ENCODE measurements at regions not wholly inside any gene's neighbourhood (a gene's known extent, or its start where the extent isn't known, plus 50 kb on each side); places are given as distances from the start of the nearest gene placed in this dataset.

GRCh38 chr4:124954046-124954445 lies 241.5 kb upstream of the ANKRD50 start:
- Mint-ChIP-seq H3K36me3 (no peaks in the 10 kb centered on the region), H3K27ac (no peak overlapping the region), H3K9me3 (peaks cover 0 to 11% (median 5%) of the 10 kb centered on the region in 9 donors), H3K4me3 (no peak overlapping the region), H3K27me3 (no peaks in the 10 kb centered on the region), H3K4me1 (no peaks in the 10 kb centered on the region)
- ATAC-seq (no peak), DNase-seq (no peak)
- POLR2A ChIA-PET = no interaction called here

- no peak overlapping the region for H3K4me3 Mint-ChIP-seq
- no peaks in the 10 kb centered on the region for H3K27me3 Mint-ChIP-seq
- ATAC-seq (no peak), DNase-seq (no peak)
- POLR2A ChIA-PET = no interaction called here
- peaks cover 0 to 11% (median 6%) of the 10 kb centered on the region in 9 donors for H3K9me3 Mint-ChIP-seq
- no peak overlapping the region for H3K27ac Mint-ChIP-seq
- H3K4me1 Mint-ChIP-seq = no peaks in the 10 kb centered on the region
- H3K36me3 Mint-ChIP-seq = no peaks in the 10 kb centered on the region
Measured at GRCh38 chr4:124953486-124953885, 241.0 kb upstream of the ANKRD50 start.

GRCh38 chr4:124953061-124953460 lies 240.5 kb upstream of the ANKRD50 start:
- Mint-ChIP-seq H3K27ac (no peak overlapping the region), H3K27me3 (no peaks in the 10 kb centered on the region), H3K4me3 (no peak overlapping the region), H3K4me1 (no peaks in the 10 kb centered on the region), H3K9me3 (peaks cover 0 to 11% (median 6%) of the 10 kb centered on the region in 9 donors), H3K36me3 (no peaks in the 10 kb centered on the region)
- POLR2A ChIA-PET = no interaction called here
- no peak for DNase-seq
- no peak for ATAC-seq

GRCh38 chr4:124952601-124953000 lies 240.1 kb upstream of the ANKRD50 start:
- Mint-ChIP-seq H3K4me3 (no peak overlapping the region), H3K36me3 (no peaks in the 10 kb centered on the region), H3K9me3 (peaks cover 0 to 12% (median 6%) of the 10 kb centered on the region in 9 donors), H3K27ac (no peak overlapping the region), H3K4me1 (no peaks in the 10 kb centered on the region), H3K27me3 (no peaks in the 10 kb centered on the region)
- DNase-seq (no peak), ATAC-seq (no peak)
- POLR2A ChIA-PET = no interaction called here

GRCh38 chr4:124948976-124949597 lies 236.6 kb upstream of the ANKRD50 start:
- no peaks in the 10 kb centered on the region for H3K36me3 Mint-ChIP-seq
- peaks cover 0 to 19% (median 6%) of the 10 kb centered on the region in 9 donors for H3K9me3 Mint-ChIP-seq
- DNase-seq (no peak), ATAC-seq (no peak)
- H3K27me3 Mint-ChIP-seq = no peaks in the 10 kb centered on the region
- H3K27ac Mint-ChIP-seq = peak overlapping the region in 1 of 10 donors; percentile 9
- no peak overlapping the region for H3K4me3 Mint-ChIP-seq
- H3K4me1 Mint-ChIP-seq = no peaks in the 10 kb centered on the region
- POLR2A ChIA-PET = no interaction called here

GRCh38 chr4:124947622-124948265 lies 235.2 kb upstream of the ANKRD50 start:
- Mint-ChIP-seq H3K27me3 (no peaks in the 10 kb centered on the region), H3K4me3 (no peak overlapping the region), H3K27ac (no peak overlapping the region), H3K36me3 (no peaks in the 10 kb centered on the region), H3K9me3 (peaks cover 0 to 22% (median 9%) of the 10 kb centered on the region in 9 donors), H3K4me1 (no peaks in the 10 kb centered on the region)
- DNase-seq = no peak
- POLR2A ChIA-PET = no interaction called here
- ATAC-seq = no peak

- H3K4me1 Mint-ChIP-seq = no peaks in the 10 kb centered on the region
- POLR2A ChIA-PET = no interaction called here
- H3K36me3 Mint-ChIP-seq = no peaks in the 10 kb centered on the region
- ATAC-seq (no peak), DNase-seq (no peak)
- no peak overlapping the region for H3K4me3 Mint-ChIP-seq
- H3K27ac Mint-ChIP-seq = no peak overlapping the region
- H3K9me3 Mint-ChIP-seq = peaks cover 0 to 20% (median 9%) of the 10 kb centered on the region in 9 donors
- no peaks in the 10 kb centered on the region for H3K27me3 Mint-ChIP-seq
Measured at GRCh38 chr4:124946696-124947095, 234.2 kb upstream of the ANKRD50 start.

- DNase-seq (no peak), ATAC-seq (no peak)
- POLR2A ChIA-PET = no interaction called here
- Mint-ChIP-seq H3K27me3 (no peaks in the 10 kb centered on the region), H3K9me3 (peaks cover 0 to 19% (median 2%) of the 10 kb centered on the region in 9 donors), H3K36me3 (no peaks in the 10 kb centered on the region), H3K4me3 (no peak overlapping the region), H3K4me1 (no peaks in the 10 kb centered on the region), H3K27ac (no peak overlapping the region)
Measured at GRCh38 chr4:124945422-124945821, 232.9 kb upstream of the ANKRD50 start.

GRCh38 chr4:124943938-124944337 lies 231.4 kb upstream of the ANKRD50 start:
- Mint-ChIP-seq H3K9me3 (peaks cover 0 to 19% (median under 1%) of the 10 kb centered on the region in 9 donors), H3K4me1 (no peaks in the 10 kb centered on the region), H3K36me3 (no peaks in the 10 kb centered on the region), H3K27ac (no peak overlapping the region), H3K4me3 (no peak overlapping the region), H3K27me3 (no peaks in the 10 kb centered on the region)
- POLR2A ChIA-PET = no interaction called here
- ATAC-seq (no peak), DNase-seq (no peak)

- H3K27me3 Mint-ChIP-seq = no peaks in the 10 kb centered on the region
- POLR2A ChIA-PET = no interaction called here
- no peak for DNase-seq
- H3K27ac Mint-ChIP-seq = no peak overlapping the region
- H3K4me3 Mint-ChIP-seq = no peak overlapping the region
- peaks cover 0 to 19% (median 2%) of the 10 kb centered on the region in 9 donors for H3K9me3 Mint-ChIP-seq
- ATAC-seq = no peak
- H3K36me3 Mint-ChIP-seq = no peaks in the 10 kb centered on the region
- H3K4me1 Mint-ChIP-seq = no peaks in the 10 kb centered on the region
Measured at GRCh38 chr4:124943145-124943889, 230.8 kb upstream of the ANKRD50 start.

GRCh38 chr4:124941267-124941666 lies 228.7 kb upstream of the ANKRD50 start:
- no peak overlapping the region for H3K27ac Mint-ChIP-seq
- DNase-seq = no peak
- POLR2A ChIA-PET = no interaction called here
- peaks cover 0 to 9% (median 3%) of the 10 kb centered on the region in 9 donors for H3K9me3 Mint-ChIP-seq
- no peak for ATAC-seq
- H3K36me3 Mint-ChIP-seq = no peaks in the 10 kb centered on the region
- no peak overlapping the region for H3K4me3 Mint-ChIP-seq
- no peaks in the 10 kb centered on the region for H3K4me1 Mint-ChIP-seq
- H3K27me3 Mint-ChIP-seq = no peaks in the 10 kb centered on the region

- DNase-seq (no peak), ATAC-seq (no peak)
- Mint-ChIP-seq H3K27ac (no peak overlapping the region), H3K4me3 (no peak overlapping the region), H3K36me3 (no peaks in the 10 kb centered on the region), H3K27me3 (no peaks in the 10 kb centered on the region), H3K9me3 (peaks cover 0 to 9% (median 3%) of the 10 kb centered on the region in 9 donors), H3K4me1 (no peaks in the 10 kb centered on the region)
- POLR2A ChIA-PET = no interaction called here
Measured at GRCh38 chr4:124940387-124940786, 227.9 kb upstream of the ANKRD50 start.

- H3K27ac Mint-ChIP-seq = no peak overlapping the region
- H3K27me3 Mint-ChIP-seq = no peaks in the 10 kb centered on the region
- H3K4me1 Mint-ChIP-seq = no peaks in the 10 kb centered on the region
- H3K4me3 Mint-ChIP-seq = no peak overlapping the region
- POLR2A ChIA-PET = no interaction called here
- no peak for DNase-seq
- peaks cover 0 to 9% (median 3%) of the 10 kb centered on the region in 9 donors for H3K9me3 Mint-ChIP-seq
- H3K36me3 Mint-ChIP-seq = no peaks in the 10 kb centered on the region
- ATAC-seq = no peak
Measured at GRCh38 chr4:124939908-124940307, 227.4 kb upstream of the ANKRD50 start.
